GM23338 (cell line): ENCODE measurements at regions not wholly inside any gene's neighbourhood (a gene's known extent, or its start where the extent isn't known, plus 50 kb on each side); places are given as distances from the start of the nearest gene placed in this dataset.

Experiments used
- ATAC-seq: fragments of 200-7000 bp; cut with Tn5 transposase; 3 replicates; pipeline ENCODE4 v1.9.1; 2020
- DNase-seq: peaks from one replicate; pipeline ENCODE4 v3.0.0-alpha.2; 2015; ENCODE audit warnings: low spot score
- H2AFZ ChIP-seq: fragments of 200-600 bp; sonication (generic); 2 replicates; pipeline ENCODE4 v1.8.0; 2016; ENCODE audit warnings: antibody characterized with exemption, mild to moderate bottlenecking, moderate library complexity
- H3F3A ChIP-seq: fragments of 200-600 bp; sonication (generic); replicated peaks from 2 replicates; pipeline ENCODE4 v1.8.0; 2017; ENCODE audit warnings: antibody characterized with exemption, mixed run types, low read depth
- H3K27ac ChIP-seq: fragments of 200-600 bp; sonication (generic); 2 replicates; pipeline ENCODE4 v1.6.1; 2016; ENCODE audit warnings: low read depth
- H3K27me3 ChIP-seq: fragments of 200-600 bp; sonication (generic); 2 replicates; pipeline ENCODE4 v1.8.0; 2016; ENCODE audit warnings: mild to moderate bottlenecking, mixed run types, moderate library complexity; ENCODE audit not compliant: insufficient read depth
- H3K36me3 ChIP-seq: fragments of 200-600 bp; sonication (generic); 2 replicates; pipeline ENCODE4 v1.8.0; 2016; ENCODE audit warnings: mild to moderate bottlenecking; ENCODE audit not compliant: insufficient read depth
- H3K4me1 ChIP-seq: fragments of 200-600 bp; sonication (generic); 2 replicates; pipeline ENCODE4 v1.8.0; 2016; ENCODE audit warnings: mild to moderate bottlenecking, moderate library complexity; ENCODE audit not compliant: insufficient read depth
- H3K4me2 ChIP-seq: fragments of 200-600 bp; sonication (generic); 2 replicates; pipeline ENCODE4 v1.7.1; 2017; ENCODE audit warnings: mixed run types
- H3K4me3 ChIP-seq: fragments of 200-600 bp; sonication (generic); 2 replicates; pipeline ENCODE4 v1.6.1; 2016; ENCODE audit warnings: mixed run types
- H3K79me2 ChIP-seq: fragments of 200-600 bp; sonication (generic); replicated peaks from 2 replicates; pipeline ENCODE4 v1.8.0; 2017; ENCODE audit warnings: mild to moderate bottlenecking; ENCODE audit not compliant: insufficient read depth
- H3K9me2 ChIP-seq: fragments of 200-600 bp; sonication (generic); 2 replicates; pipeline ENCODE4 v1.8.0; 2017; ENCODE audit not compliant: insufficient read depth
- H4K20me1 ChIP-seq: fragments of 200-600 bp; sonication (generic); replicated peaks from 2 replicates; pipeline ENCODE4 v1.8.0; 2017; ENCODE audit warnings: mild to moderate bottlenecking; ENCODE audit not compliant: insufficient read depth
- H3K27ac Mint-ChIP-seq: 2 replicates; pipeline ENCODE4 v1.8.0; 2020; ENCODE audit warnings: inconsistent platforms, mild to moderate bottlenecking, moderate library complexity, mixed read lengths
- H3K27me3 Mint-ChIP-seq: 3 replicates; pipeline ENCODE4 v1.8.0; 2022; ENCODE audit warnings: low read depth, mild to moderate bottlenecking, moderate library complexity, mixed read lengths, inconsistent platforms; ENCODE audit not compliant: insufficient read depth, poor library complexity
- H3K36me3 Mint-ChIP-seq: 3 replicates; pipeline ENCODE4 v1.8.0; 2021; ENCODE audit warnings: low read depth, mild to moderate bottlenecking, inconsistent platforms, moderate library complexity, mixed read lengths
- H3K4me1 Mint-ChIP-seq: 3 replicates; pipeline ENCODE4 v1.8.0; 2020; ENCODE audit warnings: mild to moderate bottlenecking, inconsistent platforms, mixed read lengths
- H3K4me3 Mint-ChIP-seq: 3 replicates; pipeline ENCODE4 v1.8.0; 2021; ENCODE audit warnings: moderate library complexity, mild to moderate bottlenecking, inconsistent platforms, mixed read lengths
- H3K9me3 Mint-ChIP-seq: 3 replicates; pipeline ENCODE4 v1.8.0; 2020; ENCODE audit warnings: moderate library complexity, mild to moderate bottlenecking, inconsistent platforms, mixed read lengths
- EZH2phosphoT487 ChIP-seq: fragments of 200-600 bp; sonication (generic); IDR thresholded peaks from one replicate; pipeline ENCODE4 v1.8.1; 2018; ENCODE audit warnings: antibody characterized with exemption; ENCODE audit not compliant: unreplicated experiment
- JUNB ChIP-seq: IDR thresholded peaks from one replicate; pipeline ENCODE4 v1.6.1; 2016; ENCODE audit warnings: antibody characterized with exemption; ENCODE audit not compliant: unreplicated experiment
- TF ChIP-seq, protein P1 (sequence below): fragments of 250-450 bp; sonication (Bioruptor Pico); IDR thresholded peaks from 2 replicates; pipeline ENCODE4 v1.5.0; 2020; ENCODE audit warnings: mild to moderate bottlenecking, moderate library complexity
- TF ChIP-seq, protein P2 (sequence below), 2 experiments: fragments of 200-600 bp in 1 of 2; sonication (generic) in 1 of 2; conservative IDR thresholded peaks; 2 replicates each; pipeline versions ENCODE4 v1.5.1 to v1.6.1; 2016 to 2017; ENCODE audit warnings: antibody characterized with exemption in 2 of 2, low read depth in 2 of 2, mild to moderate bottlenecking in 2 of 2, moderate library complexity in 1 of 2

DNA sequence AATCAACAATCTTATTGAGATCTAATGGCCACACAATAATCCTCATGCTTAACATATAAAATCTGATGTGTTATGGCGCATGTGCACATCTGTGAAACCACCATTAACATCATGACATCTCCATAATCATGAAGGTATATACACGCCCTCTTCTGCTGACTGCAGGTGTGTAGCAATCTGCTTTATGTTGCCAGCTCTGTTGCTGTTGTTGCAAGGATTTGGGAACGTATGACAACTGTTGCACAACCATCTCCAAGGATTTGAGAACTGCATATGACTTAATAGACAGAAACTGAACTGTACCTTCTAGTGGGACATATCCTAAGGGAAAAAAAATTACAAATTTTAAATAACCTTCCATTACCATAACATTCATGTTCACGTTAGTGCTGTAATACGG is 243.5 kb upstream of the HSFY2 start (continued):
- TF ChIP-seq, protein P1, sequence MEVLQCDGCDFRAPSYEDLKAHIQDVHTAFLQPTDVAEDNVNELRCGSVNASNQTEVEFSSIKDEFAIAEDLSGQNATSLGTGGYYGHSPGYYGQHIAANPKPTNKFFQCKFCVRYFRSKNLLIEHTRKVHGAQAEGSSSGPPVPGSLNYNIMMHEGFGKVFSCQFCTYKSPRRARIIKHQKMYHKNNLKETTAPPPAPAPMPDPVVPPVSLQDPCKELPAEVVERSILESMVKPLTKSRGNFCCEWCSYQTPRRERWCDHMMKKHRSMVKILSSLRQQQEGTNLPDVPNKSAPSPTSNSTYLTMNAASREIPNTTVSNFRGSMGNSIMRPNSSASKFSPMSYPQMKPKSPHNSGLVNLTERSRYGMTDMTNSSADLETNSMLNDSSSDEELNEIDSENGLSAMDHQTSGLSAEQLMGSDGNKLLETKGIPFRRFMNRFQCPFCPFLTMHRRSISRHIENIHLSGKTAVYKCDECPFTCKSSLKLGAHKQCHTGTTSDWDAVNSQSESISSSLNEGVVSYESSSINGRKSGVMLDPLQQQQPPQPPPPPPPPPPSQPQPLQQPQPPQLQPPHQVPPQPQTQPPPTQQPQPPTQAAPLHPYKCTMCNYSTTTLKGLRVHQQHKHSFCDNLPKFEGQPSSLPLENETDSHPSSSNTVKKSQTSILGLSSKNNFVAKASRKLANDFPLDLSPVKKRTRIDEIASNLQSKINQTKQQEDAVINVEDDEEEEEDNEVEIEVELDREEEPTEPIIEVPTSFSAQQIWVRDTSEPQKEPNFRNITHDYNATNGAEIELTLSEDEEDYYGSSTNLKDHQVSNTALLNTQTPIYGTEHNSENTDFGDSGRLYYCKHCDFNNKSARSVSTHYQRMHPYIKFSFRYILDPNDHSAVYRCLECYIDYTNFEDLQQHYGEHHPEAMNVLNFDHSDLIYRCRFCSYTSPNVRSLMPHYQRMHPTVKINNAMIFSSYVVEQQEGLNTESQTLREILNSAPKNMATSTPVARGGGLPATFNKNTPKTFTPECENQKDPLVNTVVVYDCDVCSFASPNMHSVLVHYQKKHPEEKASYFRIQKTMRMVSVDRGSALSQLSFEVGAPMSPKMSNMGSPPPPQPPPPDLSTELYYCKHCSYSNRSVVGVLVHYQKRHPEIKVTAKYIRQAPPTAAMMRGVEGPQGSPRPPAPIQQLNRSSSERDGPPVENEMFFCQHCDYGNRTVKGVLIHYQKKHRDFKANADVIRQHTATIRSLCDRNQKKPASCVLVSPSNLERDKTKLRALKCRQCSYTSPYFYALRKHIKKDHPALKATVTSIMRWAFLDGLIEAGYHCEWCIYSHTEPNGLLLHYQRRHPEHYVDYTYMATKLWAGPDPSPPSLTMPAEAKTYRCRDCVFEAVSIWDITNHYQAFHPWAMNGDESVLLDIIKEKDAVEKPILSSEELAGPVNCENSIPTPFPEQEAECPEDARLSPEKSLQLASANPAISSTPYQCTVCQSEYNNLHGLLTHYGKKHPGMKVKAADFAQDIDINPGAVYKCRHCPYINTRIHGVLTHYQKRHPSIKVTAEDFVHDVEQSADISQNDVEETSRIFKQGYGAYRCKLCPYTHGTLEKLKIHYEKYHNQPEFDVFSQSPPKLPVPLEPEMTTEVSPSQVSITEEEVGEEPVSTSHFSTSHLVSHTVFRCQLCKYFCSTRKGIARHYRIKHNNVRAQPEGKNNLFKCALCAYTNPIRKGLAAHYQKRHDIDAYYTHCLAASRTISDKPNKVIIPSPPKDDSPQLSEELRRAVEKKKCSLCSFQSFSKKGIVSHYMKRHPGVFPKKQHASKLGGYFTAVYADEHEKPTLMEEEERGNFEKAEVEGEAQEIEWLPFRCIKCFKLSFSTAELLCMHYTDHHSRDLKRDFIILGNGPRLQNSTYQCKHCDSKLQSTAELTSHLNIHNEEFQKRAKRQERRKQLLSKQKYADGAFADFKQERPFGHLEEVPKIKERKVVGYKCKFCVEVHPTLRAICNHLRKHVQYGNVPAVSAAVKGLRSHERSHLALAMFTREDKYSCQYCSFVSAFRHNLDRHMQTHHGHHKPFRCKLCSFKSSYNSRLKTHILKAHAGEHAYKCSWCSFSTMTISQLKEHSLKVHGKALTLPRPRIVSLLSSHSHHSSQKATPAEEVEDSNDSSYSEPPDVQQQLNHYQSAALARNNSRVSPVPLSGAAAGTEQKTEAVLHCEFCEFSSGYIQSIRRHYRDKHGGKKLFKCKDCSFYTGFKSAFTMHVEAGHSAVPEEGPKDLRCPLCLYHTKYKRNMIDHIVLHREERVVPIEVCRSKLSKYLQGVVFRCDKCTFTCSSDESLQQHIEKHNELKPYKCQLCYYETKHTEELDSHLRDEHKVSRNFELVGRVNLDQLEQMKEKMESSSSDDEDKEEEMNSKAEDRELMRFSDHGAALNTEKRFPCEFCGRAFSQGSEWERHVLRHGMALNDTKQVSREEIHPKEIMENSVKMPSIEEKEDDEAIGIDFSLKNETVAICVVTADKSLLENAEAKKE (CRISPR knock-in tag) = no peak
- TF ChIP-seq EZH2phosphoT487 = no peak

DNA sequence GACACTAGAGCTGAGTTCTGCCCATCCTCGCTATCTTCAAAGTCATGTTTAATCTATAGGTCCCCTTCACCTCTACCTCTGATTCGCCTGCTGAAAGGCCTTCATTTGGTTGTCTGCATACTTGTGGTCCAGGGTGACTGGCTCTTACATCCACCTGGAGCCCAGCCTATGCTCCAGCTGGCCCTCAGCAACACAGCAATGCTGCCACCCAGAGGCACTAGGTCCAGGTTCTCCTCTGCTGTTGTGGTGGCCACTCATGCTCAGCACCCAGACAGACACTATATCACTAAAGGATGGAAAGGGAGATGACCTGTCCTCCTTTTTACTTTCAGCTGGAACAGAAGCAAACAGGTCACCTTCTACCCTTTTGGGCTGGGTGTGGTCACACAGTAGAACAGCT is 242.3 kb upstream of the HSFY2 start:
- DNase-seq = peak; percentile 23
- TF ChIP-seq, protein P2, sequence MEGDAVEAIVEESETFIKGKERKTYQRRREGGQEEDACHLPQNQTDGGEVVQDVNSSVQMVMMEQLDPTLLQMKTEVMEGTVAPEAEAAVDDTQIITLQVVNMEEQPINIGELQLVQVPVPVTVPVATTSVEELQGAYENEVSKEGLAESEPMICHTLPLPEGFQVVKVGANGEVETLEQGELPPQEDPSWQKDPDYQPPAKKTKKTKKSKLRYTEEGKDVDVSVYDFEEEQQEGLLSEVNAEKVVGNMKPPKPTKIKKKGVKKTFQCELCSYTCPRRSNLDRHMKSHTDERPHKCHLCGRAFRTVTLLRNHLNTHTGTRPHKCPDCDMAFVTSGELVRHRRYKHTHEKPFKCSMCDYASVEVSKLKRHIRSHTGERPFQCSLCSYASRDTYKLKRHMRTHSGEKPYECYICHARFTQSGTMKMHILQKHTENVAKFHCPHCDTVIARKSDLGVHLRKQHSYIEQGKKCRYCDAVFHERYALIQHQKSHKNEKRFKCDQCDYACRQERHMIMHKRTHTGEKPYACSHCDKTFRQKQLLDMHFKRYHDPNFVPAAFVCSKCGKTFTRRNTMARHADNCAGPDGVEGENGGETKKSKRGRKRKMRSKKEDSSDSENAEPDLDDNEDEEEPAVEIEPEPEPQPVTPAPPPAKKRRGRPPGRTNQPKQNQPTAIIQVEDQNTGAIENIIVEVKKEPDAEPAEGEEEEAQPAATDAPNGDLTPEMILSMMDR (conservative IDR thresholded peaks at IDR 0.05; ENCODE audit: low read depth in 2 of 2) = peak in 1 of 2 experiments; percentile 64; a peak in 2 of 4 replicates
- no peak for TF ChIP-seq EZH2phosphoT487
- TF ChIP-seq JUNB = no peak

More for the DNA sequence above, 242.3 kb upstream of the HSFY2 start:
- Mint-ChIP-seq H3K36me3 (peaks cover 8% of the 10 kb centered on the region; the same call in 2 of the 3 replicates), H3K27me3 (peaks cover 2% of the 10 kb centered on the region), H3K27ac (no peak overlapping the region), H3K4me1 (peaks cover 18% of the 10 kb centered on the region), H3K4me3 (no peak overlapping the region), H3K9me3 (no peaks in the 10 kb centered on the region)
- no peaks in the 10 kb centered on the region for H3K9me2 ChIP-seq
- H2AFZ ChIP-seq = no peak overlapping the region
- H3K79me2 ChIP-seq = peaks cover 42% of the 10 kb centered on the region
- no peak overlapping the region for H3K4me2 ChIP-seq
- H3K27ac ChIP-seq = no peak overlapping the region
- peaks cover 7% of the 10 kb centered on the region; the same call in 1 of the 2 replicates for H3K4me1 ChIP-seq
- H3K4me3 ChIP-seq = no peak overlapping the region
- ATAC-seq = peak; percentile 55; the same call in 2 of the 3 replicates
- no peaks in the 10 kb centered on the region for H3K36me3 ChIP-seq
- no peaks in the 10 kb centered on the region for H3K27me3 ChIP-seq
- no peaks in the 10 kb centered on the region for H4K20me1 ChIP-seq
- no peaks in the 10 kb centered on the region for H3F3A ChIP-seq
